Ishikawa (cell line): ENCODE measurements at regions not wholly inside any gene's neighbourhood (a gene's known extent, or its start where the extent isn't known, plus 50 kb on each side); places are given as distances from the start of the nearest gene placed in this dataset.

Source experiments
- CEBPB ChIP-seq: IDR thresholded peaks from 2 replicates; pipeline ENCODE4 v1.6.1; 2012
- CREB1 ChIP-seq: IDR thresholded peaks from 2 replicates; pipeline ENCODE4 v1.6.1; 2012; ENCODE audit warnings: low read depth
- EGR1 ChIP-seq: IDR thresholded peaks from 2 replicates; pipeline ENCODE4 v1.6.1; 2012
- EP300 ChIP-seq: IDR thresholded peaks from 2 replicates; pipeline ENCODE4 v1.6.1; 2012; ENCODE audit warnings: borderline replicate concordance
- FOXM1 ChIP-seq: IDR thresholded peaks from 2 replicates; pipeline ENCODE4 v1.6.1; 2012; ENCODE audit warnings: low read depth, borderline replicate concordance
- RAD21 ChIP-seq: IDR thresholded peaks from 2 replicates; pipeline ENCODE4 v1.6.1; 2012; ENCODE audit warnings: low read depth
- TAF1 ChIP-seq: IDR thresholded peaks from 2 replicates; pipeline ENCODE4 v1.6.1; 2012; ENCODE audit warnings: low read depth, mild to moderate bottlenecking
- TCF12 ChIP-seq: IDR thresholded peaks from 2 replicates; pipeline ENCODE4 v1.6.1; 2012; ENCODE audit warnings: low read depth
- TEAD4 ChIP-seq: IDR thresholded peaks from 2 replicates; pipeline ENCODE4 v1.6.1; 2012
- YY1 ChIP-seq: IDR thresholded peaks from 2 replicates; pipeline ENCODE4 v1.6.1; 2012; ENCODE audit warnings: low read depth
- ZBTB7A ChIP-seq: IDR thresholded peaks from 2 replicates; pipeline ENCODE4 v1.6.1; 2012; ENCODE audit warnings: low read depth
- TF ChIP-seq, protein P1 (sequence below): IDR thresholded peaks from 2 replicates; pipeline ENCODE4 v1.6.1; 2012
- TF ChIP-seq, protein P2 (sequence below): IDR thresholded peaks from 2 replicates; pipeline ENCODE4 v1.6.1; 2012; ENCODE audit warnings: low read depth, mild to moderate bottlenecking
- TF ChIP-seq, protein P3 (sequence below): IDR thresholded peaks from 2 replicates; pipeline ENCODE4 v1.6.1; 2012

DNA sequence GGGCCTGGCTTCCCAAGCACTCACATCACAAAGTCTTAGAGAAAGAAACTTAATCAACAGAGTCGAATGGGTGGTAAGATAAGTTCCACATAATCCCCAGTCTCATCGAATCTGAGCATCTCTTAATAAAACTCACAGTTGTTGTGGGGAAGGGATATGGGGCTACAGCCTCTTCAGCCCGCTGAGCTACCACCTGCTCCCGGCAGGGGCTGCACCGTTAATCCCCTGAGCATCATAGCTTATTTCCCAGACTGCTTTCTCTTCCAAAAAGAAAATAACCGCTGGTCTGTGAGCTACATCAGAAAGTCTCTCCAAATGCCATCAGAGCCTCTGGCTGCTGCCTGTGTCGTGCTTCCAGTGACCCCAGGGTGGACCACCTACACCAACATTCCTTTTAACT, 139.4 kb upstream of the CELF4 start:
- no peak for TF ChIP-seq RAD21
- TF ChIP-seq, protein P1, sequence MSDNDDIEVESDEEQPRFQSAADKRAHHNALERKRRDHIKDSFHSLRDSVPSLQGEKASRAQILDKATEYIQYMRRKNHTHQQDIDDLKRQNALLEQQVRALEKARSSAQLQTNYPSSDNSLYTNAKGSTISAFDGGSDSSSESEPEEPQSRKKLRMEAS: no peak
- no peak for TF ChIP-seq EP300
- no peak for TF ChIP-seq FOXM1
- TF ChIP-seq TEAD4: no peak
- TF ChIP-seq YY1: no peak
- TF ChIP-seq CREB1: no peak
- TF ChIP-seq, protein P2, sequence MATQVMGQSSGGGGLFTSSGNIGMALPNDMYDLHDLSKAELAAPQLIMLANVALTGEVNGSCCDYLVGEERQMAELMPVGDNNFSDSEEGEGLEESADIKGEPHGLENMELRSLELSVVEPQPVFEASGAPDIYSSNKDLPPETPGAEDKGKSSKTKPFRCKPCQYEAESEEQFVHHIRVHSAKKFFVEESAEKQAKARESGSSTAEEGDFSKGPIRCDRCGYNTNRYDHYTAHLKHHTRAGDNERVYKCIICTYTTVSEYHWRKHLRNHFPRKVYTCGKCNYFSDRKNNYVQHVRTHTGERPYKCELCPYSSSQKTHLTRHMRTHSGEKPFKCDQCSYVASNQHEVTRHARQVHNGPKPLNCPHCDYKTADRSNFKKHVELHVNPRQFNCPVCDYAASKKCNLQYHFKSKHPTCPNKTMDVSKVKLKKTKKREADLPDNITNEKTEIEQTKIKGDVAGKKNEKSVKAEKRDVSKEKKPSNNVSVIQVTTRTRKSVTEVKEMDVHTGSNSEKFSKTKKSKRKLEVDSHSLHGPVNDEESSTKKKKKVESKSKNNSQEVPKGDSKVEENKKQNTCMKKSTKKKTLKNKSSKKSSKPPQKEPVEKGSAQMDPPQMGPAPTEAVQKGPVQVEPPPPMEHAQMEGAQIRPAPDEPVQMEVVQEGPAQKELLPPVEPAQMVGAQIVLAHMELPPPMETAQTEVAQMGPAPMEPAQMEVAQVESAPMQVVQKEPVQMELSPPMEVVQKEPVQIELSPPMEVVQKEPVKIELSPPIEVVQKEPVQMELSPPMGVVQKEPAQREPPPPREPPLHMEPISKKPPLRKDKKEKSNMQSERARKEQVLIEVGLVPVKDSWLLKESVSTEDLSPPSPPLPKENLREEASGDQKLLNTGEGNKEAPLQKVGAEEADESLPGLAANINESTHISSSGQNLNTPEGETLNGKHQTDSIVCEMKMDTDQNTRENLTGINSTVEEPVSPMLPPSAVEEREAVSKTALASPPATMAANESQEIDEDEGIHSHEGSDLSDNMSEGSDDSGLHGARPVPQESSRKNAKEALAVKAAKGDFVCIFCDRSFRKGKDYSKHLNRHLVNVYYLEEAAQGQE: no peak
- no peak for TF ChIP-seq ZBTB7A
- TF ChIP-seq TAF1: no peak
- TF ChIP-seq EGR1: no peak
- no peak for TF ChIP-seq CEBPB
- TF ChIP-seq, protein P3, sequence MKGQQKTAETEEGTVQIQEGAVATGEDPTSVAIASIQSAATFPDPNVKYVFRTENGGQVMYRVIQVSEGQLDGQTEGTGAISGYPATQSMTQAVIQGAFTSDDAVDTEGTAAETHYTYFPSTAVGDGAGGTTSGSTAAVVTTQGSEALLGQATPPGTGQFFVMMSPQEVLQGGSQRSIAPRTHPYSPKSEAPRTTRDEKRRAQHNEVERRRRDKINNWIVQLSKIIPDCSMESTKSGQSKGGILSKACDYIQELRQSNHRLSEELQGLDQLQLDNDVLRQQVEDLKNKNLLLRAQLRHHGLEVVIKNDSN: no peak
- TF ChIP-seq TCF12: no peak
